Tibial nerve (tissue), 4 donors: ENCODE measurements at regions not wholly inside any gene's neighbourhood (a gene's known extent, or its start where the extent isn't known, plus 50 kb on each side); places are given as distances from the start of the nearest gene placed in this dataset.

Source experiments
- DNase-seq, 2 donors: peaks; one replicate each; pipeline ENCODE4 v3.0.0-alpha.2; 2019; ENCODE audit warnings: low spot score in 2 of 2
- H3K27ac ChIP-seq, 4 donors: fragments of 200-600 bp; sonication (generic) in 3 of 4; one replicate each; pipeline ENCODE4 v1.5.1; 2017 to 2019; ENCODE audit warnings: mild to moderate bottlenecking in 1 of 4
- H3K27me3 ChIP-seq, 2 donors: fragments of 200-600 bp; sonication (generic) in 1 of 2; one replicate each; pipeline versions ENCODE4 v1.5.1 to v1.6.0; 2017 to 2019
- H3K36me3 ChIP-seq, 3 donors: fragments of 200-600 bp; sonication (generic); one replicate each; pipeline ENCODE4 v1.5.1; 2018 to 2019
- H3K4me1 ChIP-seq, 4 donors: fragments of 200-600 bp; sonication (generic) in 3 of 4; one replicate each; pipeline ENCODE4 v1.5.1; 2017 to 2019
- H3K4me3 ChIP-seq, 4 donors: fragments of 200-600 bp; sonication (generic) in 3 of 4; one replicate each; pipeline ENCODE4 v1.5.1; 2017 to 2019; ENCODE audit warnings: mild to moderate bottlenecking in 1 of 4, moderate library complexity in 1 of 4
- H3K9me3 ChIP-seq, 4 donors: fragments of 200-600 bp; sonication (generic) in 3 of 4; one replicate each; pipeline ENCODE4 v1.5.1; 2017 to 2019
- EP300 ChIP-seq, 2 donors: sonication (generic); formaldehyde crosslinking; IDR thresholded peaks; one replicate each; pipeline ENCODE4 v1.6.1; 2017; ENCODE audit warnings: antibody characterized with exemption in 2 of 2, mild to moderate bottlenecking in 1 of 2
- POLR2A ChIP-seq, 2 donors: fragments of 450-650 bp; IDR thresholded peaks; one replicate each; pipeline ENCODE4 v1.6.1; 2017; ENCODE audit warnings: antibody characterized with exemption in 2 of 2, mild to moderate bottlenecking in 2 of 2, moderate library complexity in 2 of 2
- WGBS, 2 donors: methylation state at CpG; one replicate each; pipeline ENCODE4 v1.1.5; 2018; 5-methylcytosine and 5-hydroxymethylcytosine counted together
- TF ChIP-seq, protein P1 (sequence below), 5 experiments: fragments of 200-600 bp in 3 of 5; fragments of 450-650 bp in 2 of 5; sonication (generic) in 3 of 5; IDR thresholded peaks; one replicate each; pipeline ENCODE4 v1.5.1; 2016 to 2019; ENCODE audit warnings: antibody characterized with exemption in 5 of 5, mild to moderate bottlenecking in 3 of 5, moderate library complexity in 2 of 5

GRCh38 chr2:126803434-126803775 lies 95.3 kb upstream of the TEX51 start:
- 82 to 85% methylated on average over 8 of the region's 8 CpGs for WGBS, 2 donors
- H3K27me3 ChIP-seq: no peaks in the 10 kb centered on the region
- peaks cover 0 to 4% (median 0%) of the 10 kb centered on the region in 4 donors for H3K9me3 ChIP-seq
- H3K4me3 ChIP-seq: no peak overlapping the region
- TF ChIP-seq EP300 (IDR thresholded peaks at IDR 0.05) (no peak), POLR2A (IDR thresholded peaks at IDR 0.05) (no peak)
- TF ChIP-seq, protein P1, sequence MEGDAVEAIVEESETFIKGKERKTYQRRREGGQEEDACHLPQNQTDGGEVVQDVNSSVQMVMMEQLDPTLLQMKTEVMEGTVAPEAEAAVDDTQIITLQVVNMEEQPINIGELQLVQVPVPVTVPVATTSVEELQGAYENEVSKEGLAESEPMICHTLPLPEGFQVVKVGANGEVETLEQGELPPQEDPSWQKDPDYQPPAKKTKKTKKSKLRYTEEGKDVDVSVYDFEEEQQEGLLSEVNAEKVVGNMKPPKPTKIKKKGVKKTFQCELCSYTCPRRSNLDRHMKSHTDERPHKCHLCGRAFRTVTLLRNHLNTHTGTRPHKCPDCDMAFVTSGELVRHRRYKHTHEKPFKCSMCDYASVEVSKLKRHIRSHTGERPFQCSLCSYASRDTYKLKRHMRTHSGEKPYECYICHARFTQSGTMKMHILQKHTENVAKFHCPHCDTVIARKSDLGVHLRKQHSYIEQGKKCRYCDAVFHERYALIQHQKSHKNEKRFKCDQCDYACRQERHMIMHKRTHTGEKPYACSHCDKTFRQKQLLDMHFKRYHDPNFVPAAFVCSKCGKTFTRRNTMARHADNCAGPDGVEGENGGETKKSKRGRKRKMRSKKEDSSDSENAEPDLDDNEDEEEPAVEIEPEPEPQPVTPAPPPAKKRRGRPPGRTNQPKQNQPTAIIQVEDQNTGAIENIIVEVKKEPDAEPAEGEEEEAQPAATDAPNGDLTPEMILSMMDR (IDR thresholded peaks at IDR 0.05): no peak
- no peak for DNase-seq
- no peaks in the 10 kb centered on the region for H3K4me1 ChIP-seq
- H3K27ac ChIP-seq: no peak overlapping the region
- H3K36me3 ChIP-seq: no peaks in the 10 kb centered on the region

- Histone ChIP-seq H3K4me3 (no peak overlapping the region), H3K27ac (no peak overlapping the region), H3K4me1 (no peaks in the 10 kb centered on the region), H3K36me3 (no peaks in the 10 kb centered on the region), H3K9me3 (peaks cover 0 to 4% (median 0%) of the 10 kb centered on the region in 4 donors), H3K27me3 (no peaks in the 10 kb centered on the region)
- TF ChIP-seq, protein P1 (IDR thresholded peaks at IDR 0.05): no peak
- no peak for TF ChIP-seq EP300 (IDR thresholded peaks at IDR 0.05)
- no peak for TF ChIP-seq POLR2A (IDR thresholded peaks at IDR 0.05)
- WGBS, 2 donors: 82 to 91% methylated on average over 17 of the region's 17 CpGs
- no peak for DNase-seq
These were observed 94.3 kb upstream of the TEX51 start for GRCh38 chr2:126804347-126804746.

DNA sequence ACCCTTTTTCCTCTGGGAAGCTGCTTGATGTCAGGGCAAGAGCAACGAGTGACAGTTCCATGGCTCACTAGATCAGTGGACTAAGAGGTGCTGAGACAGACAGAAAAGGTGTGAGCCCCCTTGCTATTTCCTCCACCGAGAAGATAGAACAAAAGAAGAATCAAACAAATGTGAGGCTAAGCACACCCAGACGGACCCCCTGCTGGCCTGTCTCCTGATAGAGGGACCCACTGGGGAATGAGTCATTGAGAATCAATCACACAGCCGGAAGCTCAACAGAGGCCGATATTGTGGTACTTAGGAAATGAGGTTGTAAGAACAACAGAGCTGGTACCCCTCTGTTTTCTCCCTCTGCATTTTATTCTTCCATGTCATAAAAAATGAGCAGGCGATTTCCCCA lies 89.8 kb upstream of the TEX51 start:
- Histone ChIP-seq H3K36me3 (no peaks in the 10 kb centered on the region), H3K9me3 (peaks cover 0 to 9% (median 2%) of the 10 kb centered on the region in 4 donors), H3K4me1 (no peaks in the 10 kb centered on the region), H3K27ac (no peak overlapping the region), H3K27me3 (no peaks in the 10 kb centered on the region), H3K4me3 (no peak overlapping the region)
- WGBS, 2 donors: 17 to 18% methylated on average over 6 of the region's 6 CpGs
- DNase-seq: no peak
- TF ChIP-seq EP300 (IDR thresholded peaks at IDR 0.05): no peak
- no peak for TF ChIP-seq POLR2A (IDR thresholded peaks at IDR 0.05)
- TF ChIP-seq, protein P1 (IDR thresholded peaks at IDR 0.05): no peak

DNA sequence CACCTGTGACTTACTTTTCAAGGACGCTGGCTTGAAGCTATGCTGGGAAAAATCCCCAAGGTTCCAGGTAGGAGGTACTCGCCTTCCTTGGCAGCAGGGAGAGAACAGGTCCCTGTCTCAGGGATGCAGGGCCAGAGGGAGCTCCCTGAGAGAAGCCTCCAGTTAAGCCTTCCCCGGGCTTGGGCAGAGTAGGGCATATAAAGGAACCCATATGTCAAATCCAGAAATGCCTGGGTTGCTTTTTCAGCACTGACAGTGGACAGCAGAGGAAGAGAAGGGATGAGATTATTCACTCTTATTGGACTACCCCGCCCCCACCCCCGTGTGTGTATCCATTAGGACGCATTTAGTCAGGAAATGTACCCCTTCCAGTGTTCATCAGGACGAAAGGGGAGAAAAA lies 89.3 kb upstream of the TEX51 start:
- TF ChIP-seq POLR2A (IDR thresholded peaks at IDR 0.05): no peak
- TF ChIP-seq EP300 (IDR thresholded peaks at IDR 0.05): no peak
- TF ChIP-seq, protein P1 (IDR thresholded peaks at IDR 0.05): no peak
- Histone ChIP-seq H3K9me3 (peaks cover 0 to 9% (median 2%) of the 10 kb centered on the region in 4 donors), H3K4me1 (no peaks in the 10 kb centered on the region), H3K27ac (no peak overlapping the region), H3K36me3 (no peaks in the 10 kb centered on the region), H3K4me3 (no peak overlapping the region), H3K27me3 (no peaks in the 10 kb centered on the region)
- 41 to 46% methylated on average over 7 of the region's 7 CpGs for WGBS, 2 donors
- no peak for DNase-seq

GRCh38 chr2:126810001-126810400 lies 88.7 kb upstream of the TEX51 start:
- no peaks in the 10 kb centered on the region for H3K27me3 ChIP-seq
- no peaks in the 10 kb centered on the region for H3K36me3 ChIP-seq
- TF ChIP-seq EP300 (IDR thresholded peaks at IDR 0.05) (no peak), POLR2A (IDR thresholded peaks at IDR 0.05) (no peak)
- TF ChIP-seq, protein P1 (IDR thresholded peaks at IDR 0.05): no peak
- H3K27ac ChIP-seq: no peak overlapping the region
- WGBS, 2 donors: 88 to 89% methylated on average over 6 of the region's 6 CpGs
- no peaks in the 10 kb centered on the region for H3K4me1 ChIP-seq
- peaks cover 0 to 9% (median 2%) of the 10 kb centered on the region in 4 donors for H3K9me3 ChIP-seq
- H3K4me3 ChIP-seq: no peak overlapping the region
- no peak for DNase-seq
